Fibroblast of lung (primary cell): ENCODE measurements at regions not wholly inside any gene's neighbourhood (a gene's known extent, or its start where the extent isn't known, plus 50 kb on each side); places are given as distances from the start of the nearest gene placed in this dataset.
"Not testable (repeated sequence)": the region's sequence is repeated elsewhere in the genome, so short reads cannot be mapped to it uniquely, and the experiment has no call there.

Experiments
- EZH2 ChIP-seq: IDR thresholded peaks from 2 replicates; pipeline ENCODE4 v1.5.1; 2012; ENCODE audit warnings: low read length, control low read depth, mild to moderate bottlenecking; ENCODE audit errors: missing control alignments
- TF ChIP-seq, protein P1 (sequence below), 2 donors: IDR thresholded peaks in 1 of 2; conservative IDR thresholded peaks in 1 of 2; 1 replicate in 1 of 2; 2 replicates in 1 of 2; pipeline ENCODE4 v1.5.1; 2011 to 2012; ENCODE audit warnings: low read length in 2 of 2, control low read depth in 1 of 2, inconsistent platforms in 1 of 2, low read depth in 1 of 2, mild to moderate bottlenecking in 1 of 2

DNA sequence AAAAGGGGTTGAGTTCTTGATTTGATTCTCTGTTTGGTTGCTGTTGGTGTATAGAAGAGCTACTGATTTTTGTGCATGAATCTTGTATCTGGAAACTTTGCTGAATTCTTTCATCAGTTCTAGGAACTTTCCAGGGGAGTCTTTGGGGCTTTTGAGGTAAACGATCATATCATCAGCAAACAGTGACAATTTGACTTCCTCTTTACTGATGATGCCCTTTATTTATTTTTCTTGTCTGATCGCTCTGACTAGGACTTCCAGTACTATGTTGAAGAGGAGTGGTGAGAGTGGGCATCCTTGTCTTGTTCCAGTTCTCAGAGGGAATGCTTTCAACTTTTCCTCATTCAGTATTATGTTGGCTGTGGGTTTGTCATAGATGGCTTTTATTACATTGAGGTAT is 304.0 kb downstream of the MTERF1 start:
- TF ChIP-seq, protein P1, sequence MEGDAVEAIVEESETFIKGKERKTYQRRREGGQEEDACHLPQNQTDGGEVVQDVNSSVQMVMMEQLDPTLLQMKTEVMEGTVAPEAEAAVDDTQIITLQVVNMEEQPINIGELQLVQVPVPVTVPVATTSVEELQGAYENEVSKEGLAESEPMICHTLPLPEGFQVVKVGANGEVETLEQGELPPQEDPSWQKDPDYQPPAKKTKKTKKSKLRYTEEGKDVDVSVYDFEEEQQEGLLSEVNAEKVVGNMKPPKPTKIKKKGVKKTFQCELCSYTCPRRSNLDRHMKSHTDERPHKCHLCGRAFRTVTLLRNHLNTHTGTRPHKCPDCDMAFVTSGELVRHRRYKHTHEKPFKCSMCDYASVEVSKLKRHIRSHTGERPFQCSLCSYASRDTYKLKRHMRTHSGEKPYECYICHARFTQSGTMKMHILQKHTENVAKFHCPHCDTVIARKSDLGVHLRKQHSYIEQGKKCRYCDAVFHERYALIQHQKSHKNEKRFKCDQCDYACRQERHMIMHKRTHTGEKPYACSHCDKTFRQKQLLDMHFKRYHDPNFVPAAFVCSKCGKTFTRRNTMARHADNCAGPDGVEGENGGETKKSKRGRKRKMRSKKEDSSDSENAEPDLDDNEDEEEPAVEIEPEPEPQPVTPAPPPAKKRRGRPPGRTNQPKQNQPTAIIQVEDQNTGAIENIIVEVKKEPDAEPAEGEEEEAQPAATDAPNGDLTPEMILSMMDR (conservative IDR thresholded peaks at IDR 0.05 in 1 of 2, IDR thresholded peaks at IDR 0.05 in 1 of 2; ENCODE audit: low read depth in 1 of 2, low read length in 2 of 2) = not testable (repeated sequence)
- not testable (repeated sequence) for TF ChIP-seq EZH2
